AG04449 (cell line): ENCODE measurements at regions not wholly inside any gene's neighbourhood (a gene's known extent, or its start where the extent isn't known, plus 50 kb on each side); places are given as distances from the start of the nearest gene placed in this dataset.

ENCODE experiments used
- CTCF ChIA-PET: fragments of 350-600 bp; formaldehyde crosslinking; extraction: SDS; loops from one replicate; lab custom pipeline; 2021; ENCODE audit warnings: antibody characterized with exemption; lab: Yijun Ruan, JAX
- POLR2A ChIA-PET: fragments of 400-600, 350-600 bp; formaldehyde crosslinking; extraction: SDS; loops from one replicate; lab custom pipeline; 2020; ENCODE audit warnings: antibody characterized with exemption, inconsistent platforms; lab: Yijun Ruan, JAX
- DNase-seq: peaks from one replicate; pipeline ENCODE4 v3.0.0-alpha.2; 2010; ENCODE audit warnings: low read depth, low spot score
- H3K4me3 ChIP-seq: 2 replicates; pipeline ENCODE4 v1.5.1; 2011; ENCODE audit warnings: low read depth, mild to moderate bottlenecking, control low read depth, low read length
- TF ChIP-seq, protein P1 (sequence below): IDR thresholded peaks from one replicate; pipeline ENCODE4 v1.5.1; 2011; ENCODE audit warnings: mild to moderate bottlenecking, moderate library complexity, low read length, control low read depth, inconsistent platforms; ENCODE audit not compliant: insufficient read depth; ENCODE audit errors: missing control alignments

DNA sequence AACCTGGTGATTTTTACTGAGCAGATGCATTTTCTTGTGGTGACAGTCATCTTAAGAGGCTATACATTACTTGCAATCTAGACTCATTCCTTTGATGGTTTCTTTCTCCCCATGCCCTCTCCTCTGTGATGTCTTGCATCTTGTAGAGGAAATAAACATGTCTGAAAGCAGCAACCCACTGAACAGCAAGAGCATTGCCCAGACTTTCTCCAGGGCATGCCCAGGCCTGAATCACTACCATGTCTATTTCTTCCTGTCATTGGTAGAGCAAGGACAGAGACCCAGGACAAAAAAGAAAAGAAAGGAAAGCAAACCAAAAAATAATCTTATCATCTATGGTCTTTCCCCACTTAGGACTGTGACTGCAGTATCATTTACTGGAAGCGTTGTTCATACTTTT lies 326.1 kb downstream of the HNRNPD start:
- POLR2A ChIA-PET, result no interaction called here
- no peak overlapping the region for H3K4me3 ChIP-seq
- TF ChIP-seq, protein P1, sequence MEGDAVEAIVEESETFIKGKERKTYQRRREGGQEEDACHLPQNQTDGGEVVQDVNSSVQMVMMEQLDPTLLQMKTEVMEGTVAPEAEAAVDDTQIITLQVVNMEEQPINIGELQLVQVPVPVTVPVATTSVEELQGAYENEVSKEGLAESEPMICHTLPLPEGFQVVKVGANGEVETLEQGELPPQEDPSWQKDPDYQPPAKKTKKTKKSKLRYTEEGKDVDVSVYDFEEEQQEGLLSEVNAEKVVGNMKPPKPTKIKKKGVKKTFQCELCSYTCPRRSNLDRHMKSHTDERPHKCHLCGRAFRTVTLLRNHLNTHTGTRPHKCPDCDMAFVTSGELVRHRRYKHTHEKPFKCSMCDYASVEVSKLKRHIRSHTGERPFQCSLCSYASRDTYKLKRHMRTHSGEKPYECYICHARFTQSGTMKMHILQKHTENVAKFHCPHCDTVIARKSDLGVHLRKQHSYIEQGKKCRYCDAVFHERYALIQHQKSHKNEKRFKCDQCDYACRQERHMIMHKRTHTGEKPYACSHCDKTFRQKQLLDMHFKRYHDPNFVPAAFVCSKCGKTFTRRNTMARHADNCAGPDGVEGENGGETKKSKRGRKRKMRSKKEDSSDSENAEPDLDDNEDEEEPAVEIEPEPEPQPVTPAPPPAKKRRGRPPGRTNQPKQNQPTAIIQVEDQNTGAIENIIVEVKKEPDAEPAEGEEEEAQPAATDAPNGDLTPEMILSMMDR, result no peak
- CTCF ChIA-PET, result no interaction called here
- DNase-seq, result no peak

DNA sequence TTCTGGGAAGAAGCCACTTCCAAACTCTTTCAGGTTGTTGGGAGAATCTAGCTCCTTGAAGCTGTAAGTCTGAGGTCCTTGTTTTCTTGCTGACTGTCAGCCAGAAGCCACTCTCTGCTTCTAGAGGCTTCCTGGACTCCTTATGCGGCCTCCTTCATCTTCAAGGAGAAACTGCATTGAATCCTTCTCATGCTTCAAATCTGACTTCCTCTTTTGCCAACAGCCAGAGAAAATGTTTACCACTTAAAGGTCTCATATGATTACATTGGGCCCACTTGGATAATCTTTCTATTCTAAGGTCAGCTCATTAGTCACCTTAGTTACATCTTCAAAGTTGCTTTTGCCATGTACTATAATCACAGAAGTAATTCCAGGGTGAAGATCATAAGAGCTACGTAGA lies 327.0 kb downstream of the HNRNPD start:
- no peak for DNase-seq
- no peak overlapping the region for H3K4me3 ChIP-seq
- CTCF ChIA-PET, result no interaction called here
- TF ChIP-seq, protein P1, result no peak
- POLR2A ChIA-PET, result no interaction called here

DNA sequence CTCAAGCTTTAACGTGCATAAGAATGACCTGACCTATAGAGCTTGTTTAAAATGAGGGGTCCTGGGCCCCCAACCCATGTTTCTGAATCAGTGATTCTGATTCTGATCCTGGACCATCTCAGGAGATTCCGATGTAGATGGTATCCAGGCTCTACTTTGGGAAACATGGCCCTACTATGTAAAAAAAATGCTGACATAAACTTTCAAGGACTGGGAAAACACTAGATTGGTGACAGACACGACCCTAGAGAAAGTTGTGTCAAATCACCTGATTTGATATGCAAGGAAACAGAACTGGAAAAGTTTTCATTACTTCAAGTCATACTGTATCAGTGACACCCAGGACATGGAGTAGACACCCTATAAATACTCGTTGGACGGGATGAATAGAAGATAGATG lies 328.5 kb downstream of the HNRNPD start:
- ChIA-PET CTCF (no interaction called here), POLR2A (no interaction called here)
- DNase-seq, result no peak
- TF ChIP-seq, protein P1, result no peak
- H3K4me3 ChIP-seq, result no peak overlapping the region

DNA sequence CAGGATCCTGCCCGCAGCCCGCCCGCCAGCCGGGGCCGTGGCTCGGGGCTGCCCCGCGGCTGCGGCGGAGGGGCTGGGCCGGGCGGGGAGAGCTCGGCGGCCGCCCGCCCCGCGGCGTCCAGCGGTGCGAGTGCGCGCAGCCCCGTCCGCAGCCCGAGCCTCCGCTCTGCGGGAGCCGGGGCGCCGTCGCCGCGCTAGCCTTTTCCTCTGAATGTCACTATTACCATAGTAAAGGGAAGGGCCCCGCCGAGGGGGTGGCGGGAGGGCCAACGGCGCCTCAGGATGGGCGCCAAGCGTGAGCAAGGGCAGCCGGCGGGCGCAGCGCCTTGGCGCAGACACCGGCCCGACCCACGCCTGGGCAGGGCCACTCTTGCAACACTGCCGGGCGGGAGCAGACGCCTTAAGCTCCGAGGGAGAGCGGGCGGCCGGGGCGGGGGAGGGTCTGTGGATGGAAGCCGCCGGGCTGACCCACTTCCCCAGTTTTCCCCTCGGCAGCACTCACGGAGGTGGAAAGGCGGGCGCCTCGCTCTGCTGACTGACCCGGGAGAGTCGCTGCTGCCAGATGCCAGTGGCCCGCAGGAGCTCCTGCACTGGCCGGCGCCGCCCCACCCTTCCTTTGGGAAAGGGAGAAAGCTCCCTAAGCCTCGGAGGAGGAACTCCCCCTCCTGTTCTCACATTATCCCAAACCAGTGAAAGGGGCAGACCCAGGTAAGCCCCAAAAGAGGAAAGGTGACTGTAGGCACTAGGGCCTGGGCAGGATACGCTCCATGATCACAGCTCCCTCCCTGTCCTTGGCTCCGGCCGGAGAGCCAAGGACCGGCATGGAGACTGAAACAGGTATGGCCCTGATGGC lies 329.4 kb downstream of the HNRNPD start:
- ChIA-PET CTCF (no interaction called here), POLR2A (no interaction called here)
- no peak for DNase-seq
- H3K4me3 ChIP-seq, result peak overlapping the region; percentile 15
- TF ChIP-seq, protein P1, result no peak

DNA sequence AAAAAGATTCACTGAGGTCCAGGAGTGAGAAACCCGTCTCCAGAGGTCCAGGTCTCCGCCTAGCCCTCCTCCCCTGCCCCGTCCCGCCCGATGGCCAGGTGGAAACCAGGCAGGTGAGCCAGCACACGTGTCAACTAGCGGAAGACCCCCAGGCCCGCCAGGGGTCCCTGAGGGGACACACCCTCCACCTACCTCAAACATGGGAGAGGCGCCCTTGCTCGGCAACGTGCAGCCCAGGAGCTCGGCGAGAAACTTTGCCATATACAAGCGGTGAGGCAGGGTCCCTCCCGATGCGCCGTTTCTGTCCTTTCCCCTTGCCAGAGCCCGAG lies 330.0 kb downstream of the HNRNPD start:
- POLR2A ChIA-PET, result no interaction called here
- TF ChIP-seq, protein P1, result no peak
- DNase-seq, result no peak
- no peak overlapping the region for H3K4me3 ChIP-seq
- CTCF ChIA-PET, result no interaction called here

DNA sequence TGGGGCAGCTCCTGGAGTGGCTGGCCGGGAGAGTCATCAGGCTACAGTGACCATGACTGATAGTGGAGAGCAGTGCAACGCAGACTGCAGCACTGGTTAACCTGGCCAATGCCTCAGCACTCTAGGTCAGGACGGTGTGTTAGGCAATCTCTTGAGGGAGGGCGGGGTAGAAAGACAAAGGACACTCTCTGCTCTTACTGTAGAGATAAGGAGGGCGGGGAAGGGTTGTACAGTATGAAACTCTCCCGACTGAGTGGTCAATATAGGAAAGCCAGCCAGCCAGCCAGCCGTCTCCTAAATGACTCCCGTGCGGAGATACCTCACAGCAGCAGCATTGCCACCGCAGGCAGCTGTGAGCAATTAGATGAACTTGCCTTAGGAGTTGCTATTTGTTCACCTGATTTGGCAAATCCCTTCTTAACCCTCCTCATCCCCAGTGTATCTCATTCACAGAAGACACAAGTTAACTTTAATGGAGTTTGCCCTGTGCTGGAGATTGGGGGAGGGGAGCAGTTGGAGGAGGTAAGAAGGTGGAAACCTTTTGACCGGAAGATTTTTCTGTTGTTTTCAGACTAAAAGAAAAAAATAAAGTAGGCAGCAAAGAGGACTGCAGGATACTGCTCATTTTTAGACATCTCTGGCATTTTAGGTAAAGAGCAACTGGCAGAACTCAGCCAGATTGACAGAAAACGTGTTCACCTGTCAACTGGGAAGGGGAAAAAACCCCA lies 330.5 kb downstream of the HNRNPD start:
- no peak for DNase-seq
- CTCF ChIA-PET, result no interaction called here

More for the DNA sequence above, 330.5 kb downstream of the HNRNPD start:
- H3K4me3 ChIP-seq, result no peak overlapping the region
- POLR2A ChIA-PET, result no interaction called here
- TF ChIP-seq, protein P1, result no peak
